SK-N-DZ (cell line): ENCODE measurements at regions not wholly inside any gene's neighbourhood (a gene's known extent, or its start where the extent isn't known, plus 50 kb on each side); places are given as distances from the start of the nearest gene placed in this dataset.

Source experiments
- DNase-seq: peaks from one replicate; pipeline ENCODE4 v3.0.0-alpha.2; 2015; ENCODE audit warnings: low spot score
- small RNA-seq, 2 experiments: library from RNA; depleted of rRNA; stranded (forward); fragments of <200 nt; gene quantifications; one replicate each; pipeline ENCODE3, GENCODE V24; 2014

DNA sequence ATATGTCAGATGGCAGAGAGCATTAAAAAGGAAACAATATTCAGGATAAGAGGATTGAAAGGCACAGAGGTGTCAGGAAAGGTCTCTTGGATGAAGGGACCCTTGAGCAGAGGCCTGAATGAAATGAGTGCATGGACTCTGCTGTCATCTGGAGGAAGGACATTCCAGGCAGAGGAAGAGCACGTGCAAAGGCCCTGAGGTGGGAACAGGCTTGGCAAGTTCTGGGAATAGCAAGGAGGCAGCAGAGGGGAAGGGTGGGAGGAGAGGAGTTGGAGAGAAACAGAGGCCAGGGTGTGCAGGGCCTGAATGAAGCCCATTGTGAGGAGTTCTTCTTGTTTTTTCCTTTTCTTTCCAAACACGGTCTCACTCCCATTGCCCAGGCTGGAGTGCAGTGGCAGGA, 59.0 kb upstream of the RUNX3 start:
- DNase-seq, result no peak

DNA sequence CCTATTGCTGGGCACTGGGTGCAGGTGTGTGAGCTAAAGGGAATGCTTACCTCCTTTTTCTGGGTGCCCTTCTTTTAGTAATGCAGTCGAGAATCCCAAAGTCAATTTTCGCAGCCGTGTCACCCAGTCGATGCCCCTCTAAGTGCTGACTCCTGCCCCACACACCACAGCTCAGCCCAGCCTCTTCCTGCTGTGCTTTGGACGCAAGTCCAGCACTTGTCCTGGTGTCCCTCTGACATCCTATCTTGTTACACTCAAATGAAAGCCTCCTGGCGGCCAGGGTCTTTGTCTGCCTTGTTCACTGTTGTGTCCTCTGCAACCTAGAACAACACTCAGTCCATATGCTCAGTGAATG, 58.5 kb upstream of the RUNX3 start:
- no peak for DNase-seq

- DNase-seq, result no peak
Observed at GRCh38 chr1:24987875-24988557, 57.9 kb upstream of the RUNX3 start.

DNA sequence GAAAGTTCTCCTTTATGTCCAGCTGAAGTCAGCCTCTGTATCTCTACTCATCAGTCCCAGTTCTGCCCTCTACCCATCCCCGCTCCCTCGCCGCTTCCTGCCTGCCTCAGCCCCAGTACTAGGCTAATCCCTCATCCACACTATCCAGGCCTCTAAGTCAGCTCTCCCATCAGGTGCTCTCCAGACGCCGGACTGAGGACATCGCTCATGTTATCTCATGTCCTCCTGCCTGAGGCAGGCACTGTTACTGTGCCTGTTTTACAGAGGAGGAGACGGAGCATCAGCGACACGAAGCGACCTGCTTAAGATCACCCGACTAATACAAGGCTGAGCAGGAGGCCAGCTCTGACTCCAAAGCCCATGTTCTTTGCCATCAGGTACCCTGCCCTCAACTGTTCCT, 57.3 kb upstream of the RUNX3 start:
- no peak for DNase-seq

GRCh38 chr1:24986372-24986965, 56.4 kb upstream of the RUNX3 start:
- no peak for DNase-seq

- DNase-seq, result no peak
Observed at GRCh38 chr1:24985737-24986136, 55.7 kb upstream of the RUNX3 start.

- DNase-seq, result no peak
Observed at GRCh38 chr1:24984800-24985522, 54.9 kb upstream of the RUNX3 start.

DNA sequence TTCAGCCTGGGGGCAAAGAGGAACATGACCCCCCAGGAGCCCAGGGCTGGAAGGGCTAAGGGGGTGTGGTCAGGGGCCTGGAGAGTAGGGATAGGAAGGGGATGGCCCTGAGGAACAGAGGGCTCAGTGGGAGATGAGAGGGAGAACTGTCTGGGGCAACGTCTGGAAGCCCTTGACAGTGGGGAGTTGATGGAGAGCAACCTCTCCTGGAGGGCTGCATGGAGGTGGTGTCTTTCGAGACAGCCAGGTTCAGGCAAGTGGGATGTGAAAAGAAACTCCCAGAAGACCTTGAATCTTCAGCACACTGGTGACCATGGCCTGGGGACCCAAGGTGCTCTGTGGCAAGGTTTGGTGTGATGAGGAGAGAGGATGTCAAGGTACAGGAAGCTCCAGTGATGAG, 54.2 kb upstream of the RUNX3 start:
- no peak for DNase-seq

GRCh38 chr1:24983006-24983680, 53.1 kb upstream of the RUNX3 start:
- DNase-seq, result no peak

- no peak for DNase-seq
Observed at GRCh38 chr1:24981631-24982005, 51.5 kb upstream of the RUNX3 start.

DNA sequence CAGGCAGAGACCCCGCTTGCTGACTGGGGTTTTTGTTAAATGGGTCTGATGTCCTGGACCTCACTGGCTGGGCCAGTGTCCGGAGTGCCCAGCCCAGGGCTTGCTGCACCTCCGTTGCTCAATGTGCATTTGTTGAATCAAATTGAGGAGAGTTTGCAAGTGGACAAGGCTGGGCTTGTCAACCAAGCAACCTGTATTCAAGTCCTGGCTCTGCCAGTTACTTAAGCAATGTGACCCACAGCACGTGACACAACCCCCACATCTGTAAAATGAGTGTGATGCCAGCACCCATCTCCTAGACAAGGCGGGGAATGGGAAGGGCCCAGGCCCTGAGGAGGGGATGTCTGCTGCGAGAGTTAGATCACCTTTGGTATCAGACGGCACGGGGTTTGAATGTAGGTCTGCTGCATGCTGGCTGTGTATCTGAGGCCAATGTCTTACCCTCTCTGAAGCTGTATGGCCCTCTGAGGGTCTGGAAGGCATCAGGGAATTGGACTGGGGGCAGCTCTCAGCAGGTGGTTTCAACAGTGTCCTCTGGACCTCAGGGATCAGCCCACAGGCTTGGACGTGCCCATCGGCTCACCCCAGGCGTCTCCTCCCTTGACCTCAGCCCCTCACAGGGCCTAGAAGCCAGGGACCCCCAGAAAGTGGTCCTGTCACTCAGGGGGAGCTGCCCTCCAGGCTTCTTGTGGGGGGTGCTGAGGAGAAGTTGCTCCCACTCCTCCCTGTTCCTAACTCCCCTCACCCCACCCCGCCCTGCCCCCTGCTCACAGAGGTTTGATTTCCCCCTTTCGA, 51.0 kb upstream of the RUNX3 start:
- no peak for DNase-seq

Small RNA genes in the stretch of these regions (small RNA-seq; reads per million reads assigned to genes)
- gene MIR4425, result 0 reads per million in 2 experiments
